SK-N-SH (cell line): ENCODE measurements at regions not wholly inside any gene's neighbourhood (a gene's known extent, or its start where the extent isn't known, plus 50 kb on each side); places are given as distances from the start of the nearest gene placed in this dataset.

Experiments used
- CTCF ChIA-PET: fragments of 300-600, 350-600 bp; formaldehyde crosslinking; extraction: SDS; loops from one replicate; lab custom pipeline; 2021; lab: Yijun Ruan, JAX
- POLR2A ChIA-PET: fragments of 350-600 bp; sonication (Branson Sonifier 250); formaldehyde crosslinking; extraction: SDS; loops from one replicate; lab custom pipeline; 2020; ENCODE audit warnings: antibody characterized with exemption, inconsistent platforms; lab: Yijun Ruan, JAX
- DNase-seq: peaks from one replicate; pipeline ENCODE4 v3.0.0; 2012
- H2AFZ ChIP-seq: fragments of 200-600 bp; sonication (generic); 2 replicates; pipeline ENCODE4 v1.8.1; 2016; ENCODE audit warnings: antibody characterized with exemption, mild to moderate bottlenecking, low read depth
- H3F3A ChIP-seq: fragments of 200-600 bp; sonication (generic); replicated peaks from 2 replicates; pipeline ENCODE3; 2016; ENCODE audit warnings: antibody characterized with exemption, mild to moderate bottlenecking; ENCODE audit not compliant: insufficient read depth
- H3K27ac ChIP-seq, 2 experiments: fragments of 200-500 bp in 1 of 2; fragments of 200-600 bp in 1 of 2; sonication (Bioruptor generic) in 1 of 2; sonication (generic), shearing (Covaris generic) in 1 of 2; 2 replicates each; pipeline versions ENCODE4 v1.5.1 to v1.6.1; 2014 to 2016; ENCODE audit warnings: low read depth in 2 of 2, inconsistent platforms in 1 of 2, low read length in 1 of 2, mild to moderate bottlenecking in 1 of 2, mixed read lengths in 1 of 2
- H3K27me3 ChIP-seq: fragments of 200-600 bp; sonication (generic), shearing (Covaris generic); 2 replicates; pipeline ENCODE4 v1.6.1; 2016; ENCODE audit warnings: mixed run types; ENCODE audit not compliant: insufficient read depth
- H3K36me3 ChIP-seq, 2 experiments: fragments of 200-500 bp in 1 of 2; fragments of 200-600 bp in 1 of 2; sonication (Bioruptor generic) in 1 of 2; sonication (generic) in 1 of 2; replicated peaks in 1 of 2; 2 replicates each; pipeline versions ENCODE3 to v1.5.1; 2014 to 2016; ENCODE audit warnings: low read length in 1 of 2, mild to moderate bottlenecking in 1 of 2; ENCODE audit not compliant: insufficient read depth in 2 of 2, control insufficient read depth in 1 of 2
- H3K4me1 ChIP-seq, 2 experiments: fragments of 200-500 bp in 1 of 2; fragments of 200-600 bp in 1 of 2; sonication (Bioruptor generic) in 1 of 2; sonication (generic), shearing (Covaris generic) in 1 of 2; 2 replicates each; pipeline versions ENCODE4 v1.5.1 to v1.6.1; 2014 to 2016; ENCODE audit warnings: low read depth in 1 of 2, low read length in 1 of 2, mixed run types in 1 of 2; ENCODE audit not compliant: insufficient read depth in 2 of 2, control insufficient read depth in 1 of 2
- H3K4me2 ChIP-seq: fragments of 200-600 bp; sonication (generic), shearing (Covaris generic); 2 replicates; pipeline ENCODE4 v1.6.1; 2017; ENCODE audit warnings: mixed run types
- H3K4me3 ChIP-seq, 2 experiments: fragments of 200-500 bp in 1 of 2; fragments of 200-600 bp in 1 of 2; sonication (Bioruptor generic) in 1 of 2; sonication (generic), shearing (Covaris generic) in 1 of 2; 2 replicates each; pipeline versions ENCODE4 v1.5.1 to v1.8.1; 2014 to 2016; ENCODE audit warnings: low read depth in 2 of 2, inconsistent platforms in 1 of 2, low read length in 1 of 2, mild to moderate bottlenecking in 1 of 2, mixed read lengths in 1 of 2, moderate library complexity in 1 of 2
- H3K79me2 ChIP-seq: fragments of 200-600 bp; sonication (generic); 2 replicates; pipeline ENCODE4 v1.8.1; 2017; ENCODE audit warnings: mild to moderate bottlenecking; ENCODE audit not compliant: insufficient read depth
- H3K9ac ChIP-seq: fragments of 200-600 bp; sonication (generic); 2 replicates; pipeline ENCODE4 v1.6.1; 2017; ENCODE audit warnings: mixed run types
- H3K9me2 ChIP-seq: fragments of 200-600 bp; sonication (generic); 2 replicates; pipeline ENCODE4 v1.6.1; 2017; ENCODE audit warnings: mixed run types
- H3K9me3 ChIP-seq: fragments of 200-600 bp; sonication (generic); 2 replicates; pipeline ENCODE4 v1.6.1; 2017; ENCODE audit warnings: mixed run types, mild to moderate bottlenecking, moderate library complexity
- H4K20me1 ChIP-seq: fragments of 200-600 bp; sonication (generic); 2 replicates; pipeline ENCODE4 v1.6.1; 2017; ENCODE audit warnings: mild to moderate bottlenecking, mixed run types; ENCODE audit not compliant: insufficient read depth
- ELF1 ChIP-seq: IDR thresholded peaks from 2 replicates; pipeline ENCODE4 v1.4.0; 2012
- EP300 ChIP-seq, 2 experiments: IDR thresholded peaks; 2 replicates each; pipeline versions ENCODE4 v1.4.0 to v1.6.1; 2012; ENCODE audit warnings: borderline replicate concordance in 1 of 2, low read depth in 1 of 2, low read length in 1 of 2
- EZH2phosphoT487 ChIP-seq: fragments of 200-600 bp; sonication (generic); IDR thresholded peaks from 2 replicates; pipeline ENCODE4 v1.6.1; 2017; ENCODE audit warnings: low read depth, mixed run types, mild to moderate bottlenecking, antibody characterized with exemption, moderate library complexity, borderline replicate concordance
- FOSL2 ChIP-seq: IDR thresholded peaks from 2 replicates; pipeline ENCODE4 v1.4.0; 2012; ENCODE audit warnings: low read depth, mild to moderate bottlenecking, moderate library complexity, borderline replicate concordance
- FOXJ3 ChIP-seq: sonication (generic); formaldehyde crosslinking; IDR thresholded peaks from 2 replicates; pipeline ENCODE4 v1.5.1; 2020; ENCODE audit warnings: mild to moderate bottlenecking, missing genetic modification reagents
- FOXM1 ChIP-seq: IDR thresholded peaks from 2 replicates; pipeline ENCODE4 v1.4.0; 2012; ENCODE audit warnings: low read depth, mild to moderate bottlenecking
- GATA2 ChIP-seq: sonication (generic); formaldehyde crosslinking; IDR thresholded peaks from 2 replicates; pipeline ENCODE4 v1.5.0; 2020; ENCODE audit warnings: mild to moderate bottlenecking, missing genetic modification reagents
- IRF3 ChIP-seq: fragments of 150-350 bp; IDR thresholded peaks from 2 replicates; pipeline ENCODE4 v1.6.1; 2016; ENCODE audit warnings: mild to moderate bottlenecking, low read depth, low read length
- MEF2A ChIP-seq: IDR thresholded peaks from 2 replicates; pipeline ENCODE4 v1.4.0; 2012; ENCODE audit warnings: low read depth, borderline replicate concordance
- NRF1 ChIP-seq: IDR thresholded peaks from 2 replicates; pipeline ENCODE4 v1.6.1; 2012; ENCODE audit warnings: low read depth, mild to moderate bottlenecking, low read length
- RAD21 ChIP-seq: IDR thresholded peaks from 2 replicates; pipeline ENCODE4 v1.6.1; 2012; ENCODE audit warnings: mild to moderate bottlenecking, low read length
- SIN3A ChIP-seq: IDR thresholded peaks from 2 replicates; pipeline ENCODE4 v1.6.1; 2012; ENCODE audit warnings: low read depth, mild to moderate bottlenecking, low read length, moderate library complexity, borderline replicate concordance
- SMC3 ChIP-seq: IDR thresholded peaks from 2 replicates; pipeline ENCODE4 v1.6.1; 2012; ENCODE audit warnings: low read depth, low read length, improper control_type of control experiment
- TCF12 ChIP-seq: IDR thresholded peaks from 2 replicates; pipeline ENCODE4 v1.4.0; 2012
- TEAD4 ChIP-seq: IDR thresholded peaks from 2 replicates; pipeline ENCODE4 v1.4.0; 2012; ENCODE audit warnings: mild to moderate bottlenecking, borderline replicate concordance; ENCODE audit not compliant: insufficient read depth
- USF1 ChIP-seq: IDR thresholded peaks from 2 replicates; pipeline ENCODE4 v1.4.0; 2012; ENCODE audit warnings: low read depth, borderline replicate concordance
- ZBTB33 ChIP-seq: IDR thresholded peaks from 2 replicates; pipeline ENCODE4 v1.4.0; 2012; ENCODE audit warnings: low read depth, borderline replicate concordance
- WGBS: methylation state at CpG from one replicate; pipeline ENCODE4 v1.1.6; 2017; ENCODE audit warnings: low lambda C conversion rate; 5-methylcytosine and 5-hydroxymethylcytosine counted together
- TF ChIP-seq, protein P1 (sequence below): IDR thresholded peaks from 2 replicates; pipeline ENCODE4 v1.6.1; 2012; ENCODE audit warnings: mild to moderate bottlenecking, low read depth, low read length, moderate library complexity
- TF ChIP-seq, protein P2 (sequence below): fragments of 200-600 bp; sonication (generic); IDR thresholded peaks from 2 replicates; pipeline ENCODE4 v1.6.1; 2017; ENCODE audit warnings: antibody characterized with exemption, mild to moderate bottlenecking, moderate library complexity

DNA sequence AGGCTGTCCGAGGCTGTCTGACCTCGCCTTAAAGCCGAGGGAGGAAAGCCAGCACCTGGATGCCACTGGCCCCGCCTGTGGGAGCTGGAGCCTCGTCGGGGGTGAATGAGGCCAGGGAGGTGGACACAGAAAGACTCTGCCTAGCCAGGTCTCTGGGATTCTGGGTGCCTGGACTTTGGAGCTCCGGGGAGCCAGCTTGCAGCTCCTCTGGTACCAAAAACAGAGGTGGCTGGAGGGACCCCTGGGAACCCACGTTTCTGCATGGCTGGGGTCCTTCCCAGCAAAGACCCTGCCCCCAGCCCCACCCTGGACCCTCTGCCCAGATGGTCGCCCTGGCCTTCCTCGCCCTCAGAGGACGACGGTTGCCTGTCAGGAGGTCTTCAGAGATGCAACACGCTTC is 239.7 kb downstream of the BRD1 start:
- Histone ChIP-seq H3K79me2 (no peaks in the 10 kb centered on the region), H3K4me2 (no peak overlapping the region), H3K9me2 (no peaks in the 10 kb centered on the region)
- TF ChIP-seq TCF12, result no peak
- no peak for TF ChIP-seq EP300 (IDR thresholded peaks at IDR 0.05; ENCODE audit: borderline replicate concordance in 1 of 2, low read depth in 1 of 2, low read length in 1 of 2)
- TF ChIP-seq FOXM1, result no peak
- TF ChIP-seq SIN3A, result no peak
- TF ChIP-seq USF1, result no peak
- no peak for TF ChIP-seq TEAD4
- TF ChIP-seq RAD21, result no peak
- TF ChIP-seq FOXJ3 (CRISPR knock-in tag), result no peak
- no peak for TF ChIP-seq GATA2 (CRISPR knock-in tag)
- TF ChIP-seq NRF1, result no peak
- TF ChIP-seq, protein P1, sequence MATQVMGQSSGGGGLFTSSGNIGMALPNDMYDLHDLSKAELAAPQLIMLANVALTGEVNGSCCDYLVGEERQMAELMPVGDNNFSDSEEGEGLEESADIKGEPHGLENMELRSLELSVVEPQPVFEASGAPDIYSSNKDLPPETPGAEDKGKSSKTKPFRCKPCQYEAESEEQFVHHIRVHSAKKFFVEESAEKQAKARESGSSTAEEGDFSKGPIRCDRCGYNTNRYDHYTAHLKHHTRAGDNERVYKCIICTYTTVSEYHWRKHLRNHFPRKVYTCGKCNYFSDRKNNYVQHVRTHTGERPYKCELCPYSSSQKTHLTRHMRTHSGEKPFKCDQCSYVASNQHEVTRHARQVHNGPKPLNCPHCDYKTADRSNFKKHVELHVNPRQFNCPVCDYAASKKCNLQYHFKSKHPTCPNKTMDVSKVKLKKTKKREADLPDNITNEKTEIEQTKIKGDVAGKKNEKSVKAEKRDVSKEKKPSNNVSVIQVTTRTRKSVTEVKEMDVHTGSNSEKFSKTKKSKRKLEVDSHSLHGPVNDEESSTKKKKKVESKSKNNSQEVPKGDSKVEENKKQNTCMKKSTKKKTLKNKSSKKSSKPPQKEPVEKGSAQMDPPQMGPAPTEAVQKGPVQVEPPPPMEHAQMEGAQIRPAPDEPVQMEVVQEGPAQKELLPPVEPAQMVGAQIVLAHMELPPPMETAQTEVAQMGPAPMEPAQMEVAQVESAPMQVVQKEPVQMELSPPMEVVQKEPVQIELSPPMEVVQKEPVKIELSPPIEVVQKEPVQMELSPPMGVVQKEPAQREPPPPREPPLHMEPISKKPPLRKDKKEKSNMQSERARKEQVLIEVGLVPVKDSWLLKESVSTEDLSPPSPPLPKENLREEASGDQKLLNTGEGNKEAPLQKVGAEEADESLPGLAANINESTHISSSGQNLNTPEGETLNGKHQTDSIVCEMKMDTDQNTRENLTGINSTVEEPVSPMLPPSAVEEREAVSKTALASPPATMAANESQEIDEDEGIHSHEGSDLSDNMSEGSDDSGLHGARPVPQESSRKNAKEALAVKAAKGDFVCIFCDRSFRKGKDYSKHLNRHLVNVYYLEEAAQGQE, result no peak
- no peak for TF ChIP-seq MEF2A
- no peak for TF ChIP-seq FOSL2
- TF ChIP-seq IRF3, result no peak
- no peak for TF ChIP-seq ZBTB33
- no peak for TF ChIP-seq SMC3
- TF ChIP-seq ELF1, result no peak
- TF ChIP-seq EZH2phosphoT487, result no peak
- TF ChIP-seq, protein P2, sequence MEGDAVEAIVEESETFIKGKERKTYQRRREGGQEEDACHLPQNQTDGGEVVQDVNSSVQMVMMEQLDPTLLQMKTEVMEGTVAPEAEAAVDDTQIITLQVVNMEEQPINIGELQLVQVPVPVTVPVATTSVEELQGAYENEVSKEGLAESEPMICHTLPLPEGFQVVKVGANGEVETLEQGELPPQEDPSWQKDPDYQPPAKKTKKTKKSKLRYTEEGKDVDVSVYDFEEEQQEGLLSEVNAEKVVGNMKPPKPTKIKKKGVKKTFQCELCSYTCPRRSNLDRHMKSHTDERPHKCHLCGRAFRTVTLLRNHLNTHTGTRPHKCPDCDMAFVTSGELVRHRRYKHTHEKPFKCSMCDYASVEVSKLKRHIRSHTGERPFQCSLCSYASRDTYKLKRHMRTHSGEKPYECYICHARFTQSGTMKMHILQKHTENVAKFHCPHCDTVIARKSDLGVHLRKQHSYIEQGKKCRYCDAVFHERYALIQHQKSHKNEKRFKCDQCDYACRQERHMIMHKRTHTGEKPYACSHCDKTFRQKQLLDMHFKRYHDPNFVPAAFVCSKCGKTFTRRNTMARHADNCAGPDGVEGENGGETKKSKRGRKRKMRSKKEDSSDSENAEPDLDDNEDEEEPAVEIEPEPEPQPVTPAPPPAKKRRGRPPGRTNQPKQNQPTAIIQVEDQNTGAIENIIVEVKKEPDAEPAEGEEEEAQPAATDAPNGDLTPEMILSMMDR, result no peak
- TF ChIP-seq, all 33 proteins: peak for 0
- Histone ChIP-seq H3K4me1 (no peaks in the 10 kb centered on the region), H3K27ac (no peak overlapping the region), H4K20me1 (no peaks in the 10 kb centered on the region), H2AFZ (no peak overlapping the region), H3K9me3 (no peaks in the 10 kb centered on the region), H3K27me3 (no peaks in the 10 kb centered on the region), H3K9ac (no peak overlapping the region), H3F3A (no peaks in the 10 kb centered on the region), H3K4me3 (no peak overlapping the region), H3K36me3 (no peaks in the 10 kb centered on the region)
- DNase-seq, result no peak
- WGBS, result 28% methylated on average over 12 of the region's 13 CpGs
- ChIA-PET CTCF (no interaction called here), POLR2A (no interaction called here)
